ENCODE measurements at regions not wholly inside any gene's neighbourhood (a gene's known extent, or its start where the extent isn't known, plus 50 kb on each side); places are given as distances from the start of the nearest gene placed in this dataset.
A peak's percentile ranks its signal among the peaks of the same experiment; 100 is the strongest.

- TF ChIP-seq CTCF (IDR thresholded peaks at IDR 0.05; ENCODE audit: insufficient read depth, low read length) = no peak
- TF ChIP-seq POLR2AphosphoS5 (IDR thresholded peaks at IDR 0.05; ENCODE audit: low read depth) = no peak
- TF ChIP-seq SPI1 (IDR thresholded peaks at IDR 0.05; ENCODE audit: borderline replicate concordance, low read depth) = no peak
- TF ChIP-seq GABPA (IDR thresholded peaks at IDR 0.05; ENCODE audit: low read depth) = no peak
- no peak for TF ChIP-seq REST (IDR thresholded peaks at IDR 0.05; ENCODE audit: insufficient replicate concordance, low read depth)
- Histone ChIP-seq H3K27ac (replicated peaks) (no peak overlapping the region), H3K27me3 (ENCODE audit: insufficient read depth, poor library complexity, severe bottlenecking) (no peaks in the 10 kb centered on the region), H3K4me3 (replicated peaks; ENCODE audit: insufficient read depth, low read length) (no peak overlapping the region)
- no peak for DNase-seq (ENCODE audit: low read depth in 1 of 2, low spot score in 1 of 2)
Observed at GRCh38 chr2:59787095-59787494, 766.4 kb downstream of the BCL11A start.

- Histone ChIP-seq H3K27ac (replicated peaks) (no peak overlapping the region), H3K4me3 (replicated peaks; ENCODE audit: insufficient read depth, low read length) (no peak overlapping the region), H3K27me3 (ENCODE audit: insufficient read depth, poor library complexity, severe bottlenecking) (no peaks in the 10 kb centered on the region)
- DNase-seq (ENCODE audit: low read depth in 1 of 2, low spot score in 1 of 2) = no peak
- TF ChIP-seq REST (IDR thresholded peaks at IDR 0.05; ENCODE audit: insufficient replicate concordance, low read depth) = no peak
- no peak for TF ChIP-seq CTCF (IDR thresholded peaks at IDR 0.05; ENCODE audit: insufficient read depth, low read length)
- TF ChIP-seq SPI1 (IDR thresholded peaks at IDR 0.05; ENCODE audit: borderline replicate concordance, low read depth) = no peak
- no peak for TF ChIP-seq POLR2AphosphoS5 (IDR thresholded peaks at IDR 0.05; ENCODE audit: low read depth)
- TF ChIP-seq GABPA (IDR thresholded peaks at IDR 0.05; ENCODE audit: low read depth) = no peak
Observed at GRCh38 chr2:59786684-59787083, 766.8 kb downstream of the BCL11A start.

GRCh38 chr2:59779571-59779970 lies 773.9 kb downstream of the BCL11A start:
- no peaks in the 10 kb centered on the region for H3K27me3 ChIP-seq (ENCODE audit: insufficient read depth, poor library complexity, severe bottlenecking)
- H3K4me3 ChIP-seq (replicated peaks; ENCODE audit: insufficient read depth, low read length) = no peak overlapping the region
- no peak overlapping the region for H3K27ac ChIP-seq (replicated peaks)
- peak in 1 of 2 experiments; percentile 5 for DNase-seq (ENCODE audit: low read depth in 1 of 2, low spot score in 1 of 2)
- TF ChIP-seq SPI1 (IDR thresholded peaks at IDR 0.05; ENCODE audit: borderline replicate concordance, low read depth) = no peak
- no peak for TF ChIP-seq GABPA (IDR thresholded peaks at IDR 0.05; ENCODE audit: low read depth)
- TF ChIP-seq REST (IDR thresholded peaks at IDR 0.05; ENCODE audit: insufficient replicate concordance, low read depth) = no peak
- no peak for TF ChIP-seq CTCF (IDR thresholded peaks at IDR 0.05; ENCODE audit: insufficient read depth, low read length)
- TF ChIP-seq POLR2AphosphoS5 (IDR thresholded peaks at IDR 0.05; ENCODE audit: low read depth) = no peak

All from HL-60 (cell line).